HEK293 (cell line): ENCODE measurements at regions not wholly inside any gene's neighbourhood (a gene's known extent, or its start where the extent isn't known, plus 50 kb on each side); places are given as distances from the start of the nearest gene placed in this dataset.

Experiments
- CTCF ChIA-PET: fragments of 350-600 bp; formaldehyde crosslinking; extraction: SDS; loops from one replicate; lab custom pipeline; 2021; ENCODE audit warnings: antibody characterized with exemption; lab: Yijun Ruan, JAX
- POLR2A ChIA-PET: fragments of 300-600 bp; formaldehyde crosslinking; extraction: SDS; loops from one replicate; lab custom pipeline; 2020; ENCODE audit warnings: antibody characterized with exemption, inconsistent platforms; lab: Yijun Ruan, JAX
- H3K27ac ChIP-seq: fragments of 200-500 bp; sonication (Bioruptor generic); 2 replicates; pipeline ENCODE4 v1.5.1; 2014; ENCODE audit warnings: low read depth, low read length, control low read depth, inconsistent platforms; ENCODE audit errors: extremely low read depth
- H3K36me3 ChIP-seq, 2 experiments: fragments of 200-500 bp in 1 of 2; sonication (Bioruptor generic) in 1 of 2; 1 replicate in 1 of 2; 2 replicates in 1 of 2; pipeline ENCODE4 v1.5.1; 2014 to 2017; ENCODE audit warnings: inconsistent platforms in 2 of 2, low read length in 2 of 2; ENCODE audit not compliant: control insufficient read depth in 2 of 2, insufficient read depth in 1 of 2
- H3K4me1 ChIP-seq: fragments of 200-500 bp; sonication (Bioruptor generic); 2 replicates; pipeline ENCODE4 v1.5.1; 2014; ENCODE audit warnings: mild to moderate bottlenecking, low read length, inconsistent platforms; ENCODE audit not compliant: control insufficient read depth, insufficient read depth
- H3K4me3 ChIP-seq: 2 replicates; pipeline ENCODE4 v1.5.1; 2011; ENCODE audit warnings: low read depth, mild to moderate bottlenecking, control low read depth, low read length, moderate library complexity
- H3K9me3 ChIP-seq: fragments of 200-500 bp; sonication (Bioruptor generic); 2 replicates; pipeline ENCODE4 v1.5.1; 2014; ENCODE audit warnings: low read depth, low read length, inconsistent platforms; ENCODE audit not compliant: control insufficient read depth, insufficient read depth
- ZNF140 ChIP-seq: fragments of 450-650 bp; formaldehyde crosslinking; IDR thresholded peaks from 2 replicates; pipeline ENCODE4 v1.5.1; 2016; ENCODE audit warnings: missing biosample characterization, missing genetic modification characterization
- ZNF266 ChIP-seq: fragments of 450-650 bp; formaldehyde crosslinking; IDR thresholded peaks from 2 replicates; pipeline ENCODE4 v1.5.1; 2016; ENCODE audit warnings: missing biosample characterization, missing genetic modification characterization, low read depth
- ZNF280D ChIP-seq: fragments of 450-650 bp; formaldehyde crosslinking; IDR thresholded peaks from 2 replicates; pipeline ENCODE4 v1.5.1; 2016; ENCODE audit warnings: missing biosample characterization, missing genetic modification characterization
- ZNF394 ChIP-seq: fragments of 450-650 bp; formaldehyde crosslinking; IDR thresholded peaks from 2 replicates; pipeline ENCODE4 v1.5.1; 2016; ENCODE audit warnings: missing biosample characterization, missing genetic modification characterization, mild to moderate bottlenecking, moderate library complexity, borderline replicate concordance
- ZNF585B ChIP-seq: fragments of 450-650 bp; formaldehyde crosslinking; IDR thresholded peaks from 2 replicates; pipeline ENCODE4 v1.5.1; 2016; ENCODE audit warnings: missing biosample characterization, missing genetic modification characterization
- ZSCAN16 ChIP-seq: fragments of 450-650 bp; formaldehyde crosslinking; IDR thresholded peaks from 2 replicates; pipeline ENCODE4 v1.5.1; 2016; ENCODE audit warnings: missing biosample characterization, missing genetic modification characterization
- TF ChIP-seq, protein P1 (sequence below): fragments of 450-650 bp; formaldehyde crosslinking; IDR thresholded peaks from 2 replicates; pipeline ENCODE4 v1.5.1; 2016; ENCODE audit warnings: missing biosample characterization, missing genetic modification characterization
- TF ChIP-seq, protein P2 (sequence below): fragments of 450-650 bp; formaldehyde crosslinking; IDR thresholded peaks from 2 replicates; pipeline ENCODE4 v1.5.1; 2017; ENCODE audit warnings: missing biosample characterization, missing genetic modification characterization

GRCh38 chr10:131757285-131758058 lies 143.3 kb upstream of the PPP2R2D start:
- ChIA-PET CTCF (no interaction called here), POLR2A (no interaction called here)
- TF ChIP-seq, protein P1, sequence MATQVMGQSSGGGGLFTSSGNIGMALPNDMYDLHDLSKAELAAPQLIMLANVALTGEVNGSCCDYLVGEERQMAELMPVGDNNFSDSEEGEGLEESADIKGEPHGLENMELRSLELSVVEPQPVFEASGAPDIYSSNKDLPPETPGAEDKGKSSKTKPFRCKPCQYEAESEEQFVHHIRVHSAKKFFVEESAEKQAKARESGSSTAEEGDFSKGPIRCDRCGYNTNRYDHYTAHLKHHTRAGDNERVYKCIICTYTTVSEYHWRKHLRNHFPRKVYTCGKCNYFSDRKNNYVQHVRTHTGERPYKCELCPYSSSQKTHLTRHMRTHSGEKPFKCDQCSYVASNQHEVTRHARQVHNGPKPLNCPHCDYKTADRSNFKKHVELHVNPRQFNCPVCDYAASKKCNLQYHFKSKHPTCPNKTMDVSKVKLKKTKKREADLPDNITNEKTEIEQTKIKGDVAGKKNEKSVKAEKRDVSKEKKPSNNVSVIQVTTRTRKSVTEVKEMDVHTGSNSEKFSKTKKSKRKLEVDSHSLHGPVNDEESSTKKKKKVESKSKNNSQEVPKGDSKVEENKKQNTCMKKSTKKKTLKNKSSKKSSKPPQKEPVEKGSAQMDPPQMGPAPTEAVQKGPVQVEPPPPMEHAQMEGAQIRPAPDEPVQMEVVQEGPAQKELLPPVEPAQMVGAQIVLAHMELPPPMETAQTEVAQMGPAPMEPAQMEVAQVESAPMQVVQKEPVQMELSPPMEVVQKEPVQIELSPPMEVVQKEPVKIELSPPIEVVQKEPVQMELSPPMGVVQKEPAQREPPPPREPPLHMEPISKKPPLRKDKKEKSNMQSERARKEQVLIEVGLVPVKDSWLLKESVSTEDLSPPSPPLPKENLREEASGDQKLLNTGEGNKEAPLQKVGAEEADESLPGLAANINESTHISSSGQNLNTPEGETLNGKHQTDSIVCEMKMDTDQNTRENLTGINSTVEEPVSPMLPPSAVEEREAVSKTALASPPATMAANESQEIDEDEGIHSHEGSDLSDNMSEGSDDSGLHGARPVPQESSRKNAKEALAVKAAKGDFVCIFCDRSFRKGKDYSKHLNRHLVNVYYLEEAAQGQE (tag by site-specific recombination), result no peak
- Histone ChIP-seq H3K4me3 (no peak overlapping the region), H3K9me3 (no peaks in the 10 kb centered on the region), H3K36me3 (no peaks in the 10 kb centered on the region), H3K27ac (no peak overlapping the region), H3K4me1 (no peaks in the 10 kb centered on the region)

DNA sequence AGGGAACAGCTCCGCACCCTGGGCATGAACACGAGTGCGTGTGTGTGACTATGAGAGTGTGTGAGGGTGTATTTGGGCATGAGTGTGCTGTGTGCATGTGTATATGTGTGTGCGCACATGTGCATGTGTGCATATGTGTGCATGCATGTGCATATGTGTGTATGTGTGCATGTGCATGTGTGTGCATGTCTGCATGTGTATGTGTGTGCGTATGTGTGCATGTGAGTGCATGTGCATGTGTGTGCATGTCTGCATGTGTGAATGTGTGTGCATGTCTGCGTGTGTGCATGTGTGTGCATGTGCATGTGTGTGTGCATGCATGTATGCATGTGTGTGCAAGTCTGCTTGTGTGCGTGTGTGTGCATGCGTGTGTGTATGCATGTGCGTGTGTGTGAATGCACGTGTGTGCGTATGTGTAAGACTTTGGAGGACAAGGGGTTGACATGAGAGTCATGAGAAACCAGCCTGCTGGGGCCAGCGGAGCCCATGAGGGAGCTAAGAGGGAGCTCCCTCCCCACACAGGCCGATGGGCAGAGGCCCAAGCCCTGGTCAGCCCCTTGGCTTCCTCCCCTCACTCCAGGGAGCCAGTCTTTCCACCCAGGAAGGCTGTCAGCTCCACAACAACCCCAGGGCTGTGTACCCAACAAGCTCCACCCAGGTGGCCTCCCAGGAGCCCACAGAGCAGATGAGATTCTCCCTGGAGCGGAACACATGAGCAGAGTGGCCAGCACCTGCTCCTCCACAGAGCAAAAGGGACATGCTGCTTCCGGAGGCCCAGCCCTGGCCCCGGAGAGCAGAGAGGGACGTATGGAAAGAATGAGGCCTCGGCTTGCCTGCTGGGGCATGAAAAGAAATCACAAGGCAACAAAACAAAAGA lies 142.5 kb upstream of the PPP2R2D start:
- H3K36me3 ChIP-seq, result no peaks in the 10 kb centered on the region
- ChIA-PET POLR2A (no interaction called here), CTCF (no interaction called here)
- H3K9me3 ChIP-seq, result no peaks in the 10 kb centered on the region
- no peak for TF ChIP-seq ZNF266
- TF ChIP-seq, protein P2, sequence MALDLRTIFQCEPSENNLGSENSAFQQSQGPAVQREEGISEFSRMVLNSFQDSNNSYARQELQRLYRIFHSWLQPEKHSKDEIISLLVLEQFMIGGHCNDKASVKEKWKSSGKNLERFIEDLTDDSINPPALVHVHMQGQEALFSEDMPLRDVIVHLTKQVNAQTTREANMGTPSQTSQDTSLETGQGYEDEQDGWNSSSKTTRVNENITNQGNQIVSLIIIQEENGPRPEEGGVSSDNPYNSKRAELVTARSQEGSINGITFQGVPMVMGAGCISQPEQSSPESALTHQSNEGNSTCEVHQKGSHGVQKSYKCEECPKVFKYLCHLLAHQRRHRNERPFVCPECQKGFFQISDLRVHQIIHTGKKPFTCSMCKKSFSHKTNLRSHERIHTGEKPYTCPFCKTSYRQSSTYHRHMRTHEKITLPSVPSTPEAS (tag by site-specific recombination), result peak; percentile 97
- H3K4me1 ChIP-seq, result no peaks in the 10 kb centered on the region
- H3K27ac ChIP-seq, result no peak overlapping the region
- no peak overlapping the region for H3K4me3 ChIP-seq

DNA sequence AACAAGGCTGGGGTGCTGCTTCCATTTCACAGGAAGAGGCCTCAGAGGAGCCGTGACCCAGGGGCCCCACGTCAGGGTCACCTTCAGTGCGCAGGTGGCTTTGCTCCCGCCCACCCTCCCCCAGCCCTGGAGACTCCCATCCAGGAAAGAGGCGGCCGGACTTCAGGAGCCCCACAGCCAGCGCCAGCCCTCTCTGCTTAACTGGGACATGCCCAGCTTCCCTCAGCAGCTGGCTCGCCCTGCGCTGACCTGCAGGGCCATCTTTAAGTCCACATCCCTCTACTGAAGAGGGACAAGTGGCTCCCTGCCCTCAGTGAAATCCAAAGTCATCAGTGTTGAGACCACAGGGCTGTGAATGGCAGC lies 141.9 kb upstream of the PPP2R2D start:
- Histone ChIP-seq H3K4me3 (no peak overlapping the region), H3K9me3 (no peaks in the 10 kb centered on the region), H3K27ac (no peak overlapping the region), H3K4me1 (no peaks in the 10 kb centered on the region), H3K36me3 (no peaks in the 10 kb centered on the region)
- ChIA-PET CTCF (no interaction called here), POLR2A (interaction anchor here (0.6 kb wide), 1 partner anchor 372 kb away, joined by 4 read pairs; no protein-coding TSS in a partner anchor)
- TF ChIP-seq ZNF280D (tag by site-specific recombination), result no peak
- TF ChIP-seq ZSCAN16 (tag by site-specific recombination), result no peak
- no peak for TF ChIP-seq ZNF585B (tag by site-specific recombination)
- TF ChIP-seq ZNF394, result no peak
- TF ChIP-seq ZNF140 (tag by site-specific recombination), result no peak
